AG04450 (cell line): ENCODE measurements at regions not wholly inside any gene's neighbourhood (a gene's known extent, or its start where the extent isn't known, plus 50 kb on each side); places are given as distances from the start of the nearest gene placed in this dataset.

Source experiments
- CTCF ChIA-PET: fragments of 300-600, 350-600 bp; formaldehyde crosslinking; extraction: SDS; loops from one replicate; lab custom pipeline; 2022; ENCODE audit warnings: antibody characterized with exemption, inconsistent platforms; lab: Charles Lee
- POLR2A ChIA-PET: fragments of 350-600 bp; formaldehyde crosslinking; extraction: SDS; loops from one replicate; lab custom pipeline; 2021; ENCODE audit warnings: antibody characterized with exemption, inconsistent platforms; lab: Yijun Ruan, JAX
- DNase-seq: peaks from one replicate; pipeline ENCODE4 v3.0.0-alpha.2; 2011; ENCODE audit warnings: low read depth, low spot score
- H3K27ac ChIP-seq: one replicate; pipeline ENCODE4 v1.5.1; 2012; ENCODE audit warnings: low read depth, low read length, control low read depth
- H3K27me3 ChIP-seq: one replicate; pipeline ENCODE4 v1.6.0; 2012; ENCODE audit warnings: low read length; ENCODE audit not compliant: control insufficient read depth, insufficient read depth
- H3K4me3 ChIP-seq: 2 replicates; pipeline ENCODE4 v1.5.1; 2011; ENCODE audit warnings: mild to moderate bottlenecking, low read depth, low read length, control low read depth
- H3K9me3 ChIP-seq: 2 replicates; pipeline ENCODE4 v1.5.1; 2012; ENCODE audit warnings: low read length; ENCODE audit not compliant: control insufficient read depth, insufficient read depth
- CTCF ChIP-seq: IDR thresholded peaks from 2 replicates; pipeline ENCODE4 v1.5.1; 2011; ENCODE audit warnings: low read depth, low read length, control low read depth, inconsistent platforms

DNA sequence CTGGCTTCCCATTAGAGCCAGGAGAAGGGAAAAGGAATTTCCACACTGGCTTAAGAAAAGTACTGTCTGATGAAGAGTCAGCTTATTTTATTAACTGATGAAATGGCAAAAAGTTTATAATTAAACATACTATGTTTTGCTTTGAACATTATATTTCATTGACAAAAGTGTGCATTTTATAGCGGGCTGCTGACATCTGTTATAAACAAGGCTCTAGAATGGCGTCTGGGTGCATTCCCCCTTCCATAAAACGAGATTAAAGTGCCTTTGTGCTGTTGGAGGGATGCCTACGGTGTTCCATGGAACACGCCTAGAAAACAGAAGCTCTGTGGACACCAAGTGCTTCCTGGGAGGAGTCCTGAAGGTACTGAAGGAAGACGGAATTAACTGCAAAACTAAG, 220.2 kb downstream of the SNX10 start:
- POLR2A ChIA-PET: no interaction called here
- no peak overlapping the region for H3K27ac ChIP-seq
- no peaks in the 10 kb centered on the region for H3K27me3 ChIP-seq
- no peak overlapping the region for H3K4me3 ChIP-seq
- no peak for DNase-seq
- H3K9me3 ChIP-seq: no peaks in the 10 kb centered on the region
- CTCF ChIA-PET: no interaction called here
- no peak for TF ChIP-seq CTCF

DNA sequence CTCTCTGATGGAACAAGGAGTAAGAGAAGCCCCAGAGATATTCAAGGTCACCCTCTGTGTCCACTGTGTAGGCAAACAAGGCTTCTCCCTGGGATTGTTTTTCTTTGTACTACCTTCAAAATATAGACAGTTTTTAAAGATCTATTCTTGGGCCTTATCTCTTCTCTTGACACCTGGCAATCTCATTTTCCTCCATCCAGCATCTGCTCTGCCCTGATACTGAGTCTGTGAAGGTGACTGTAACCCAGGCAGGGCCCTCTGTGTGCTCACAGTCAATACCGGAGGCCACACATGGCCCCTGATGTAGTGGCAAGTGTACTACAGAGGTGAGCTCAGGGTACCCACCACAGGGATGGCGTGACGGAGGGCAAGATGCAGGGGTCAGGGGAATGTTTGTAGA, 221.1 kb downstream of the SNX10 start:
- Histone ChIP-seq H3K27ac (no peak overlapping the region), H3K27me3 (no peaks in the 10 kb centered on the region), H3K4me3 (no peak overlapping the region), H3K9me3 (no peaks in the 10 kb centered on the region)
- ChIA-PET CTCF (no interaction called here), POLR2A (no interaction called here)
- DNase-seq: no peak
- no peak for TF ChIP-seq CTCF

DNA sequence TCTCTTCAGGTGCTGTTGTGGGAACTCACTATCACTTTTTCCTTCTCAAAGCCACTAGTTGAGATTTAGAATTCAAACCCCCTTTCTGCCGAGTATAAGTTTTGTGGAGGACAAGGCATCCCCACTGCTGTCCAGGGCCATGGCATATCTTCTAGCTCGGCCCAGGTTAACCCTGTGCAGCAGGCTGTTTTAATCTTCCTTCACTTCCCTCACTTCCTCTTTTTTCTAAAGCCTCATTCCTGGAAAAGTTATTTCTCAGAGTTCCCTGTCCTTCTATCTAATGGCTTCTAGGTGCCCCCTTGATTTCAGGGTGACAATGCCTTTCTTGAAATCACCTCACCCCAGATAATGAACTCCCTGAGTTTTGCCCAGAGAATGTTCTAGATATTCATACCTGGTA, 222.3 kb downstream of the SNX10 start:
- no peaks in the 10 kb centered on the region for H3K9me3 ChIP-seq
- CTCF ChIA-PET: no interaction called here

DNA sequence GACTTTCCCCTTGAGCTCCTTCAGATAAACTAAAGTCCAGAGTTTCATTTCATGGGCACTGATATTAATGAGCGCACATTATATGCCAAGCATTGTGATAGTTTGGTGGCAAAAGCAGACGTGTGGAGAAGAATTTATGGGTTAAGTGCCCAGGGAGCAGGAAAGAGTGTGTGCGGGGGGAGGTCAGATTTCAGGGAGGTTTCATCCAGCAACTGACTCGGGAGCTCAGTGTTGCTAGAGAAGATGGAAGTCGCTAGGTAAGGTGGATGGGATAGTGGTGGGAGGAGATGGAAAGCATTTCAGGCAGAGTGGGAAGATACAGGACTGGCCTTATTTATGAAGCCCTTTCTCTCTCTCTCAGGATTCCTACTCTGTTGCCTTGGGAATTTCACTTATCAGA, 223.0 kb downstream of the SNX10 start:
- CTCF ChIA-PET: no interaction called here
- H3K9me3 ChIP-seq: no peaks in the 10 kb centered on the region

More for the DNA sequence above, 222.3 kb downstream of the SNX10 start:
- TF ChIP-seq CTCF: no peak
- POLR2A ChIA-PET: no interaction called here
- no peak for DNase-seq
- Histone ChIP-seq H3K27ac (no peak overlapping the region), H3K4me3 (no peak overlapping the region), H3K27me3 (no peaks in the 10 kb centered on the region)

GRCh38 chr7:26515314-26515842, 223.7 kb downstream of the SNX10 start:
- H3K9me3 ChIP-seq: no peaks in the 10 kb centered on the region
- no peak overlapping the region for H3K27ac ChIP-seq
- H3K4me3 ChIP-seq: no peak overlapping the region
- ChIA-PET POLR2A (no interaction called here), CTCF (no interaction called here)
- no peaks in the 10 kb centered on the region for H3K27me3 ChIP-seq
- DNase-seq: no peak
- TF ChIP-seq CTCF: no peak

More for the DNA sequence above, 223.0 kb downstream of the SNX10 start:
- TF ChIP-seq CTCF: no peak
- H3K27ac ChIP-seq: no peak overlapping the region
- no peak for DNase-seq
- no peaks in the 10 kb centered on the region for H3K27me3 ChIP-seq
- H3K4me3 ChIP-seq: no peak overlapping the region
- POLR2A ChIA-PET: no interaction called here
